ENCODE measurements at regions not wholly inside any gene's neighbourhood (a gene's known extent, or its start where the extent isn't known, plus 50 kb on each side); places are given as distances from the start of the nearest gene placed in this dataset.

DNA sequence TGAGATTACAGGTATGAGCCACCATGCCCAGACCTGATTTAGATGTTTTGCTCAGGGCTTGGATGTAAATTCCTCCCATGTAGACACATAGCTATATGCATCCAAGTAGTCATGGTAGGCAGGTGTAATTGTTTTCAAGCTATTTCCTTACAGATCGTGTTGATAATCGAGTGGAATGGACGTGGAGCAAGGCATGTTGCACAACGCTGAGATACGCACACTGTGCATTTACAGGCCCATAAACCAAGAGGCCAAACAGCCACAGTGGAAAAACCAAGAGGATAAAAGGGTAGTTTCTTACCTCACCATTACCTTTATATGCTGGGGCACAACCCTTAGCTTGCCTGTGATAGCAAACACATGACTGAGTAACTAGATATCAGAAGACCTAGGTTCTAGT lies 51.0 kb upstream of the ADGRF1 start:
- TF ChIP-seq POLR2A (IDR thresholded peaks at IDR 0.05; ENCODE audit: low read depth, low read length) (no peak), POLR2AphosphoS5 (IDR thresholded peaks at IDR 0.05; ENCODE audit: low read depth, low read length) (no peak), TAF1 (IDR thresholded peaks at IDR 0.05; ENCODE audit: borderline replicate concordance, low read depth, low read length) (no peak)

All from GM12892 (cell line).